ENCODE measurements at regions not wholly inside any gene's neighbourhood (a gene's known extent, or its start where the extent isn't known, plus 50 kb on each side); places are given as distances from the start of the nearest gene placed in this dataset.

GRCh38 chr2:228864131-228864530 lies 407.0 kb downstream of the PID1 start:
- TF ChIP-seq, protein P1, sequence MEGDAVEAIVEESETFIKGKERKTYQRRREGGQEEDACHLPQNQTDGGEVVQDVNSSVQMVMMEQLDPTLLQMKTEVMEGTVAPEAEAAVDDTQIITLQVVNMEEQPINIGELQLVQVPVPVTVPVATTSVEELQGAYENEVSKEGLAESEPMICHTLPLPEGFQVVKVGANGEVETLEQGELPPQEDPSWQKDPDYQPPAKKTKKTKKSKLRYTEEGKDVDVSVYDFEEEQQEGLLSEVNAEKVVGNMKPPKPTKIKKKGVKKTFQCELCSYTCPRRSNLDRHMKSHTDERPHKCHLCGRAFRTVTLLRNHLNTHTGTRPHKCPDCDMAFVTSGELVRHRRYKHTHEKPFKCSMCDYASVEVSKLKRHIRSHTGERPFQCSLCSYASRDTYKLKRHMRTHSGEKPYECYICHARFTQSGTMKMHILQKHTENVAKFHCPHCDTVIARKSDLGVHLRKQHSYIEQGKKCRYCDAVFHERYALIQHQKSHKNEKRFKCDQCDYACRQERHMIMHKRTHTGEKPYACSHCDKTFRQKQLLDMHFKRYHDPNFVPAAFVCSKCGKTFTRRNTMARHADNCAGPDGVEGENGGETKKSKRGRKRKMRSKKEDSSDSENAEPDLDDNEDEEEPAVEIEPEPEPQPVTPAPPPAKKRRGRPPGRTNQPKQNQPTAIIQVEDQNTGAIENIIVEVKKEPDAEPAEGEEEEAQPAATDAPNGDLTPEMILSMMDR (IDR thresholded peaks at IDR 0.05) = no peak
- no peak for TF ChIP-seq POLR2A (IDR thresholded peaks at IDR 0.05)

All from vagina (tissue), 2 donors.